ENCODE measurements at regions not wholly inside any gene's neighbourhood (a gene's known extent, or its start where the extent isn't known, plus 50 kb on each side); places are given as distances from the start of the nearest gene placed in this dataset.

DNA sequence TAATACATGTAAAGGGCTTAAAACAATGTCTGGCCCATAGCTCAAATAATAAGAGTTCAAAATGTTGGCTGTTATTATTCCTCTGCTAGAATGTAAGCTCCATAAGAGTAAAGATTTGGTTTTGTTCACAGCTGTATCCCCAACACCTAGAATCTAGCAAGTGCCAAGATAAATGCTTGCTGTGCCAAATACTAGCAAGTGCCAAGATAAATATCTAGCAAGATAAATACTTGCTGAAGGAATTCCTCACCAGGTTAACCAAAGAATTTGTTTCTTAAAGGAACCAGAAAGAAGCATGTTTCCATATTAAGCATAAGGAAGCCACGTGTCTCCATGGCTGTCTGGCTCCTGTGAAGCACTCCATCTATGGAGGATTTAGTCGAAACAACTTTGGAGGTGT is 235.2 kb upstream of the SP4 start:
- no peak overlapping the region for H3K4me3 Mint-ChIP-seq
- no peak overlapping the region for H3K27ac Mint-ChIP-seq
- no peaks in the 10 kb centered on the region for H3K36me3 Mint-ChIP-seq (ENCODE audit: low read depth)
- H3K4me1 Mint-ChIP-seq (ENCODE audit: low read depth) = peaks cover 4% of the 10 kb centered on the region
- no peaks in the 10 kb centered on the region for H3K9me3 Mint-ChIP-seq
- H3K27me3 Mint-ChIP-seq = peaks cover 8% of the 10 kb centered on the region
- DNase-seq = no peak

DNA sequence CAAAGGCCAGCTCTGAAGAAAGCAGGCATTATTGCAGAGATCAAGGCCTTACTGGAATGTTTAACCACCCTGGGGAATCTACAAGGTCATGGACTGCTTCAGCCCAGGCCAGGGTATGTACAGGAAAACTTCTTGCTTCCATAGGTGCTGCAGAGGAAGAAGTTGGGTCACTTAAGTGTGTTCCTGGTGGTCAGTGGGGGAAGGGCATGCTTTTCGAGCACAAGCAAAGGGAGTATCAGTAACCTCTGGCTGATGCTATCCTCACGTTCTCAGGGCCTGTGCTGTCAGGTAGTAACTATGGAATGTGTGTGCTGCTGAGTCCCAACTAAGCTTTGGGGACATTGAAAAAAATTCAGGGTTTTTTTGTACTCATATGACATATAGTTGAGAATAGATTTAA is 234.0 kb upstream of the SP4 start:
- no peak for DNase-seq
- Mint-ChIP-seq H3K36me3 (ENCODE audit: low read depth) (no peaks in the 10 kb centered on the region), H3K27me3 (peaks cover 8% of the 10 kb centered on the region), H3K9me3 (no peaks in the 10 kb centered on the region), H3K27ac (no peak overlapping the region), H3K4me3 (no peak overlapping the region), H3K4me1 (ENCODE audit: low read depth) (peaks cover 4% of the 10 kb centered on the region)

DNA sequence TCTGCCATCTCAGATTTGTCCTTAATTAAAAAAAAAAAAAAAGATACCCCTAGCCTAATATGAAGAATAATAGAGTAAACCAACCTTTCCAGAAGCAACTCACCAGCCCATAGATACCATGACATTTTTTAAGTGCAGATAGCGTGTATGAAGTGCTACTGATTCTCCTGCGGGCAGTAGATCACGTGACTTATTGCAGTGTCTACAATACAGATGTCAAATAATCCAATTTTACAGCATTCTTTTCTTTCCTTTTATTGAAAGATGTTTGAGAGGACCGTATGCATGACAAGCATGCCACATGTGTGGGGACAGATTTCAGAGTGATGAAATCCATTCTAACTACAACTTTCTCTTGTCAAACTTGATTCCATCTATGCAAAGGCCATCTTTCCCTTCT is 232.9 kb upstream of the SP4 start:
- H3K9me3 Mint-ChIP-seq = no peaks in the 10 kb centered on the region
- H3K4me1 Mint-ChIP-seq (ENCODE audit: low read depth) = peaks cover 4% of the 10 kb centered on the region

DNA sequence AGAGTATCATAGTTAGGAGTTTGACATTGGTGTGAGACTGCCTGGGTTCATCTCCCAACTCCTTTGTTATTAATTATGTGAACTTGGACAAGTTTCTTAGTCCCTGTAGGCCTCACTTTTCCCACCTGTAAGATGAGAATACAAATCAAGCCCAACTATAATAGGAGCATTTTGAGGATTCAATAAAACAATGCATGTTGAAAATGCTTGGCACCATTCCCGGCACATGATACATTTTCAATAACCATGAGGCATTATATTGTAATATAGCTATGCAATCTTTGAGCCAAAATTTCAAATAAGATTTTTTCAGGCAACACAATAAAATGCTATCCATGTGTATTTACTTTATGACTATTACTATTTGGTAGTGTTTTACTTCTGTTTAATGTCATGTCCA is 229.0 kb upstream of the SP4 start:
- Mint-ChIP-seq H3K27ac (no peak overlapping the region), H3K4me3 (no peak overlapping the region), H3K27me3 (peaks cover 5% of the 10 kb centered on the region), H3K4me1 (ENCODE audit: low read depth) (peaks cover 4% of the 10 kb centered on the region), H3K9me3 (no peaks in the 10 kb centered on the region), H3K36me3 (ENCODE audit: low read depth) (no peaks in the 10 kb centered on the region)
- no peak for DNase-seq

More for the DNA sequence above, 232.9 kb upstream of the SP4 start:
- H3K27ac Mint-ChIP-seq = no peak overlapping the region
- no peak for DNase-seq
- H3K27me3 Mint-ChIP-seq = no peaks in the 10 kb centered on the region
- no peak overlapping the region for H3K4me3 Mint-ChIP-seq
- no peaks in the 10 kb centered on the region for H3K36me3 Mint-ChIP-seq (ENCODE audit: low read depth)

DNA sequence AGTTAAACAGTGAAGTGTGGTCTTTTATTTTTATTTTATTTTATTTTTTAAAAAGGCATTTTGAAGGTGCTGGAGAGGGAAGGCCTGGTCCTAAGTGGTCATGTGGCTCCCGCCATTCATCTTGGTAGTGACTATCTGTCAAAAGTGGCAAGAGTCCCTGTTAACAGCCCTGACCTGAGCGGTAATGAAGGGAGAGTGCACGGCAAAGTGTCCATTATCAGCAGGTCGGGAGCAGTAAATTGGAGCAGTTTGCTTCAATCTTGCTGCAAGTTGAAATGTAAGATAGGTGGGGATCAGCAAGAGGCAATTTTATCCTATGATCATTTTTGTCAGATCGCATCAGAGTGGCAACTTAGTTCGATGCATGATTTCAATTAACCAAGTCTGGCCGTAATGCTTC is 227.4 kb upstream of the SP4 start:
- no peaks in the 10 kb centered on the region for H3K9me3 Mint-ChIP-seq
- no peaks in the 10 kb centered on the region for H3K36me3 Mint-ChIP-seq (ENCODE audit: low read depth)
- H3K4me3 Mint-ChIP-seq = no peak overlapping the region
- peaks cover 4% of the 10 kb centered on the region for H3K4me1 Mint-ChIP-seq (ENCODE audit: low read depth)
- peaks cover 9% of the 10 kb centered on the region for H3K27me3 Mint-ChIP-seq
- no peak for DNase-seq
- no peak overlapping the region for H3K27ac Mint-ChIP-seq

DNA sequence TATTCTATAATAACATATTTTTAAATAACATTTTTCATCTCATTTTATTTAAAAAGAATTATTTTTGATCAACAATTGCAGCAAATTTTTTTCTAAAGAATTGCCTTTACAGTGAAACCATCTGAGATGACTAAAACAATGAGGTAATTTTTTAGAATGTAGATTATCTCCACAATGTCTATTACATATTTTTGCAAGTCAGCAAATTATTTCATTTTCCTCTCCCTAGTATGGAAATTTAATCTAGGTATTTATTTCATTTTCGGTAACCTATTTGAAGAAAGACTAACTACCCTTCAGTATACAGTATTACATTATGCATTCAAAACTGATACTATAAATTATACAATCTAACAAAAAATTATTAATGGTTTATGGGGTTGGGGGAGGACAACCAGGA is 213.2 kb upstream of the SP4 start:
- H3K4me3 Mint-ChIP-seq = no peak overlapping the region
- no peaks in the 10 kb centered on the region for H3K36me3 Mint-ChIP-seq (ENCODE audit: low read depth)
- no peak overlapping the region for H3K27ac Mint-ChIP-seq
- H3K4me1 Mint-ChIP-seq (ENCODE audit: low read depth) = no peaks in the 10 kb centered on the region
- no peaks in the 10 kb centered on the region for H3K9me3 Mint-ChIP-seq
- peaks cover 10% of the 10 kb centered on the region for H3K27me3 Mint-ChIP-seq
- no peak for DNase-seq

DNA sequence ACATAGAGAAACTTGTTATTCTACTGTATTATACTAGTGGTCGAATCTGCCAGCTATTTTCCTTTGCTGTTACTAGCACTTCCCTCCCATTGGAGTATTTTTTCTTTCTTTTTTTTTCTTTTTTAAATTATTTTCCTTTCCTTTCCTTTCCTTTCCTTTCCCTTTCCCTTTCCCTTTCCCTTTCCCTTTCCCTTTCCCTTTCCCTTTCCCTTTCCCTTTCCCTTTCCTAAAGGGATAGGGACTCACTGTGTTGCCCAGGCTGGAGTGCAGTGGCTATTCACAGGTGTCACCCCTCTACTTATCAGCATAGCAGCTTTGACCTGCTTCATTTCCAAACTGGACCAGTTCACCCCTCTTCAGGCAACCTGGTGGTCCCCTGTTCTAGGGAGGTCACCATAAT is 212.6 kb upstream of the SP4 start:
- Mint-ChIP-seq H3K36me3 (ENCODE audit: low read depth) (no peaks in the 10 kb centered on the region), H3K4me3 (no peak overlapping the region), H3K27ac (no peak overlapping the region), H3K9me3 (no peaks in the 10 kb centered on the region), H3K27me3 (peaks cover 6% of the 10 kb centered on the region), H3K4me1 (ENCODE audit: low read depth) (no peaks in the 10 kb centered on the region)
- DNase-seq = no peak

DNA sequence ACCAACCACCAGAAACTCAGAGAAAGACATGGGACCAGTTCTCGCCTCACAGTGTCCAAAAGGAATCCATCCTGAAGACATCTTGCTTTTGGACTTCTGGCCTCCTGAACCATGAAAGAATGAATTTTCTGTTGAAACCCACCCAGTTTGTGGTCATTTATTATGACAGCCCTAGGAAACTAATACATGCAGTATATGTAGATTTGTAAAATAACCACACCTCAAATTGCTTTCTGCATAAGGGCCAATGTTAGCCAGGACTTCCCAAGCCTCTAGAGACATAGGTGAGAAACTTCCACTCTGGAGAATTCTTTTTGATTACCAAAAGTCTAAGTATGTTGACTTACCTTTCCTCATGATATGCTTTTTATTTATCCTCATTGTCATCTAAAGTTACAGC is 210.5 kb upstream of the SP4 start:
- H3K9me3 Mint-ChIP-seq = no peaks in the 10 kb centered on the region
- no peaks in the 10 kb centered on the region for H3K4me1 Mint-ChIP-seq (ENCODE audit: low read depth)
- H3K36me3 Mint-ChIP-seq (ENCODE audit: low read depth) = no peaks in the 10 kb centered on the region
- H3K27ac Mint-ChIP-seq = no peak overlapping the region
- no peaks in the 10 kb centered on the region for H3K27me3 Mint-ChIP-seq
- no peak overlapping the region for H3K4me3 Mint-ChIP-seq
- DNase-seq = no peak

DNA sequence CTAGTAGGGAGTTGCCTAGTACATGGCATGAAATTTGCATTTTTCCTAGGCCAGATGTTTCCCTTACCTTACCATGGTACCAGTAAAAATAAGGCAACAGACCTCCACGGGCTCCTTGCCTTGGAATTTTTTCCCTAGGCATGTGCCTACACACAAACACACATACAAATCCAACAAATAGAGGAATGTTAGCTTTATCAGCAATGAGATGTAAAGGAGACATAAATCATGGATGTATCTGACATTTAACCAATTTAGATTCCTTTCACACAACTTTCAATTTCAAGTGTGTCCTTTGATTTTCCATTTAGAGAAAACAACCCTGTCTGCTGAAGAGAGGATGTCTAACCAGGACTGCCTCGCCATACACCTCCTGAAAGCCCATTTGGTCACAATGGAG is 209.7 kb upstream of the SP4 start:
- no peaks in the 10 kb centered on the region for H3K36me3 Mint-ChIP-seq (ENCODE audit: low read depth)
- no peaks in the 10 kb centered on the region for H3K9me3 Mint-ChIP-seq
- H3K4me1 Mint-ChIP-seq (ENCODE audit: low read depth) = no peaks in the 10 kb centered on the region
- H3K27me3 Mint-ChIP-seq = no peaks in the 10 kb centered on the region
- H3K27ac Mint-ChIP-seq = no peak overlapping the region
- DNase-seq = no peak
- no peak overlapping the region for H3K4me3 Mint-ChIP-seq

DNA sequence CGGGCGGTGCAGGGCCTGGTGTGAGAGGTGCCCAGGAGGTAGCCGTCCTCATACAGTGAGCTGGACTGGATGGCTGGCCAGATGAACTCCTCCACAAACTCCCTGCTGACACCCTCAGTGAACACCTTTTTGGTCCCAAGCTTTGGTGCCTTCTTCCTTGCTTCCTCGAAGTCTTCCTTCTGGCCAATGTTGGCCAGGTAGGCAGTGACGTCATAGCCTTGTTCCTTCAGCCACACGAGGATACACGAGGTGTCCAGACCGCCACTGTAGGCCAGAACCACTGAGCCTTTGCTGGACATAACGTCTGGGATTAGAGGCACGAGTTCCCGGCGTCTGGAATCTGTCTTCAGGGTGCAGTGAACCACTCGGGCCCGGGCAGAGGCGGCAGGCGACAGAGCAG is 206.8 kb upstream of the SP4 start:
- Mint-ChIP-seq H3K27ac (no peak overlapping the region), H3K9me3 (no peaks in the 10 kb centered on the region), H3K27me3 (peaks cover 4% of the 10 kb centered on the region), H3K4me3 (no peak overlapping the region), H3K4me1 (ENCODE audit: low read depth) (no peaks in the 10 kb centered on the region), H3K36me3 (ENCODE audit: low read depth) (no peaks in the 10 kb centered on the region)
- DNase-seq = no peak

DNA sequence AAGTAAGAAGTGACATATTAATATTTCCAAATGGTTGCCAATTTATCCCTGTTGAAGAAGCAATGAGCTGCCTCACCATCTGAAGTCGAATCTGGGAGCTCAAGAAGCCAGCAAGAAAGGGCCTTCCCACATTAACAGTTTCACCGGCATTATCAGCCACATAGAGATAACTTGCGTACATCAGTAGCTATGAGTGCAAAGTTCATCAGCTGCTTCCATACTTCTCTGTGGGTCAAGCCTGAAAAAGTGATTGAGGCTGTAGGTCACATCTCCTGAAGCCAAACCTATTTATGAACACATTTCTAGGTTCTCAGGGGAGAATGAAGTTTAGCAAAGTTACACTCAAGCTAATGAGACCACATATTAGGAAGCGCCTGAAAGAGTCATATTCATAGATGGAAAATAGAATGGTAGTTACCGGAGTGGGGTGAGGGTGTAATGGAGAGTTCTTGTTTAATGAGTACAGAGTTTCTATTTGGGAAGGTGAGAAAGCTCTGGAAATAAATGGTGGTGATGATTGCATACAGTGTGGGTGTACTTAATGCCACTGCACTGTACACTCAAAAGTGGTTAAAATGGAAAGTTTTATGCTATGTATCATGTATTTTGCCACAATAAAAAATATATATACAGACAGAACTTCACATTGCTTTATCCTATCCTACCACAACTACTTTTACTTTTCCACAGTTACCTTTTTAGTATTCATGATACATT is 189.3 kb upstream of the SP4 start:
- H3K9me3 Mint-ChIP-seq = no peaks in the 10 kb centered on the region
- DNase-seq = no peak

DNA sequence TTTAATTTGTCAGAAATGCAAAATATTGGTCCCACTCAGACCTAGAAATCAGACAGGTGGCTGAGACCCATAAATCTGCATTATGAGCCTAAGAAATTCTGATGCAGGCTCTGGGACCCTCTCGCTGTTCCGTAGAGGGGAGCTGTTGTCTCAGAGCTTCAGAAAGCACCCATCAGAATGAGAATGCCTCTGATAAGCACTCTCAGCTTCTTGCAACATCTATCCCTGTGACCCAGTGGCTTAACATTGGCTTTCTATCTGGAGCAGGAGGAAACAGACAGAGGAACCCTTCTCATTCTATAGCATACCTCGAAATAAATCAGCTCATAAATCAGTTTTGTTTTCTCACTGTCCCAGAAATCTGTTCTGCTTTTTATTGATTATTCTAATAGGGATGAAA is 184.6 kb upstream of the SP4 start:
- no peak for DNase-seq
- H3K27ac Mint-ChIP-seq = no peak overlapping the region
- H3K36me3 Mint-ChIP-seq (ENCODE audit: low read depth) = no peaks in the 10 kb centered on the region
- H3K4me3 Mint-ChIP-seq = no peak overlapping the region
- H3K9me3 Mint-ChIP-seq = no peaks in the 10 kb centered on the region
- peaks cover 5% of the 10 kb centered on the region for H3K4me1 Mint-ChIP-seq (ENCODE audit: low read depth)
- peaks cover 26% of the 10 kb centered on the region for H3K27me3 Mint-ChIP-seq

More for the DNA sequence above, 189.3 kb upstream of the SP4 start:
- Mint-ChIP-seq H3K4me3 (no peak overlapping the region), H3K27me3 (peaks cover 35% of the 10 kb centered on the region), H3K27ac (no peak overlapping the region), H3K36me3 (ENCODE audit: low read depth) (no peaks in the 10 kb centered on the region), H3K4me1 (ENCODE audit: low read depth) (peaks cover 5% of the 10 kb centered on the region)

DNA sequence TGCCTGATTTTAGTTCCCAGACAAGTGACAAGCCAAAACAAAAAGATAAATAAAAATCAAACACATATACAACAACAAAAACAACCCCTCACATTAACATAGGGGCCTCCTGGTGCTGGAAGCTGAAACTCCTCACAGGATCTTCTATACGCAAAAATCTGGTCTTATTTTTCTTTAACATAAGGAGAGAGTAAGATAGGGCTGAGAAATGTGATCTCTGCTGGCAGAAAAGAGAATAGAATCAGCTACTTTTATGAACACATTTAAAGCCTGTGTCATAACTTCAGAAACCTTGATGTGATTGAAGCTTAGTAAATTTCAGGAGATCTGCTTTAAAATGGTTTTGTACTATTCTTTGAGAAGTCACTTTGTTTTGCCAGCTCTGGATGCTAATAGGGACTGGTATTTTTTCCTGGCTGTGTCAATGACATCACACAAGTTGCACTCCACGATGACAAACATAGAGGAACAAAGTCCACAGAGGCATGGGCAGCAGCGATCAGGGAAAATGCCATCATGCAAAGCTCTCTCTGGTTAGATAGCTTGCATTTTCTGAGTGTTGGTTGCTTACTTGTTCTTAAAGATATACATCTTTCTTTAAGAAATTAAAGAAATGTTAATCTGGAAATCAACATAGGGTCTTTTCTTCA is 176.6 kb upstream of the SP4 start:
- H3K27ac Mint-ChIP-seq = no peak overlapping the region
- H3K4me1 Mint-ChIP-seq (ENCODE audit: low read depth) = peaks cover 4% of the 10 kb centered on the region
- H3K27me3 Mint-ChIP-seq = peaks cover 61% of the 10 kb centered on the region
- H3K36me3 Mint-ChIP-seq (ENCODE audit: low read depth) = no peaks in the 10 kb centered on the region
- no peak for DNase-seq
- H3K9me3 Mint-ChIP-seq = no peaks in the 10 kb centered on the region
- H3K4me3 Mint-ChIP-seq = no peak overlapping the region

DNA sequence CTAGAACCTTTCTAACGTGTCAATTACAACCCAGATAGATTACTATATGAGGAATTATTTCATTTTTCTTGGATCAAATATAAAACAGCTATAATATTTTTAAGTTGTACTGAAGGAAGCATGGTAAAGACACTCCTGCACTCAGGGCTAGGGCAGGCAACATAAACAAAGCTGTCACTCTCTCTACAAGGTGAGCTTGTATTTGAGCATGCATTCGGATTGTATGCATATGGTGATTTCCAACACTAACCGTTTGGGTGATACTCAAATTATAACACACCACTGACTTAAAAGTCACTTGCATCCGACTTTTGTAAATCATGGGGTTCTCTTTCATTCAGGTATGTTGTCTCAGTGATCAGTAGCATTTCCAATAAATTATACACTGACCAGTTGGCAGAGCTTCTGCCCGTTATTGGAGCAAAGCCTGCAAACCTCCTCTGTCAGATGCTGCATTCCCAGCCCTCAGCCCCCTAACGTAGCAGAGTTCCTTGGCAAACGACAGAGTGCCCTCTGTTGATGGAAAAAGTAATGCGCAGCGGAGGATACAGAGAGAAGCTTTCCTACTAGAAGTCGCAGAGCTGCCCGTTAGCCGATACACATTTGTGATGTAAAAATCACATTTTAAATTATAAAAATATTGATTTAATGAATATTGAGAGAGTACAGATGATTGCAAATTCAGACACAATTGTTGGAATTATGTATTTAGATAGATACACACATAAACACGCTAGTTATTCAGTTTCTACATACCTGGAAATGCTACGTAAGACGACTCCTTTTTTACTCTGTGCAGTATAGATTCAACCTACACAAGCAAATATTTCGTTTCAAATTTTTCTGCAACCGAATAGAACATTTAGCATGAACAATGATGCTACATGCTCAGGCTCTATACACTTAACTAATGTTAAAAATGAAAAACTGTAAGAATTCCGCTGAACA is 173.9 kb upstream of the SP4 start:
- Mint-ChIP-seq H3K9me3 (no peaks in the 10 kb centered on the region), H3K4me1 (ENCODE audit: low read depth) (peaks cover 4% of the 10 kb centered on the region), H3K27ac (no peak overlapping the region), H3K36me3 (ENCODE audit: low read depth) (no peaks in the 10 kb centered on the region), H3K4me3 (no peak overlapping the region), H3K27me3 (peaks cover 63% of the 10 kb centered on the region)
- peak; percentile 42 for DNase-seq
